B cell (primary cell): ENCODE measurements at regions not wholly inside any gene's neighbourhood (a gene's known extent, or its start where the extent isn't known, plus 50 kb on each side); places are given as distances from the start of the nearest gene placed in this dataset.

Source experiments
- ATAC-seq: fragments of 200-7000 bp; cut with Tn5 transposase; one replicate; pipeline ENCODE4 v1.10.0; 2021; ENCODE audit warnings: low read depth, mild to moderate bottlenecking, moderate number of reproducible peaks, moderate library complexity
- CTCF ChIA-PET: fragments of 350-600 bp; sonication (Branson Sonifier 250); formaldehyde crosslinking; loops from one replicate; lab custom pipeline; 2021; ENCODE audit warnings: antibody characterized with exemption, inconsistent platforms; lab: Charles Lee
- POLR2A ChIA-PET: fragments of 350-600 bp; sonication (Branson Sonifier 250); formaldehyde crosslinking; loops from one replicate; lab custom pipeline; 2021; ENCODE audit warnings: antibody characterized with exemption; lab: Charles Lee
- DNase-seq: peaks from one replicate; pipeline ENCODE4 v3.0.0; 2013
- H2AFZ ChIP-seq: 2 replicates; pipeline ENCODE4 v1.6.1; 2012; ENCODE audit warnings: mild to moderate bottlenecking, low read depth, low read length; ENCODE audit not compliant: insufficient read depth, poor library complexity, severe bottlenecking
- H3K27ac ChIP-seq, 2 donors: 1 replicate in 1 of 2; 2 replicates in 1 of 2; pipeline ENCODE4 v1.5.1; 2012 to 2013; ENCODE audit warnings: low read length in 2 of 2, mild to moderate bottlenecking in 2 of 2, moderate library complexity in 1 of 2
- H3K27me3 ChIP-seq, 4 experiments: fragments of 200-600 bp in 1 of 4; sonication (generic) in 1 of 4; replicated peaks in 1 of 4; 1 replicate in 2 of 4; 2 replicates in 2 of 4; pipeline versions ENCODE4 v1.6.1 to v1.7.0; 2013 to 2016; ENCODE audit warnings: low read length in 3 of 4, mild to moderate bottlenecking in 2 of 4, mixed read lengths in 1 of 4, moderate library complexity in 1 of 4; ENCODE audit not compliant: insufficient read depth in 4 of 4, control insufficient read depth in 3 of 4; ENCODE audit errors: control extremely low read depth in 1 of 4
- H3K36me3 ChIP-seq, 2 experiments: replicated peaks in 1 of 2; 1 replicate in 1 of 2; 2 replicates in 1 of 2; pipeline versions ENCODE4 v1.6.1 to v1.7.1; 2013; ENCODE audit warnings: low read length in 1 of 2; ENCODE audit not compliant: insufficient read depth in 2 of 2, control insufficient read depth in 1 of 2; ENCODE audit errors: control extremely low read depth in 1 of 2, extremely low read depth in 1 of 2
- H3K4me1 ChIP-seq, 2 donors: fragments of 200-600 bp in 1 of 2; sonication (generic) in 1 of 2; 1 replicate in 1 of 2; 2 replicates in 1 of 2; pipeline versions ENCODE4 v1.5.1 to v1.6.1; 2013 to 2017; ENCODE audit warnings: low read length in 2 of 2; ENCODE audit not compliant: control insufficient read depth in 2 of 2, insufficient read depth in 2 of 2
- H3K4me2 ChIP-seq: replicated peaks from 2 replicates; pipeline ENCODE3; 2012; ENCODE audit warnings: mild to moderate bottlenecking, low read depth, low read length; ENCODE audit not compliant: poor library complexity, severe bottlenecking
- H3K4me3 ChIP-seq, 5 experiments: fragments of 200-600 bp in 1 of 5; sonication (generic) in 1 of 5; 1 replicate in 3 of 5; 2 replicates in 2 of 5; pipeline versions ENCODE4 v1.5.1 to v1.7.0; 2011 to 2016; ENCODE audit warnings: low read length in 4 of 5, mild to moderate bottlenecking in 4 of 5, low read depth in 2 of 5, control low read depth in 1 of 5, moderate library complexity in 1 of 5; ENCODE audit not compliant: insufficient read depth in 1 of 5; ENCODE audit errors: control extremely low read depth in 1 of 5, extremely low read depth in 1 of 5
- H3K79me2 ChIP-seq: fragments of 200-600 bp; sonication (generic); one replicate; pipeline ENCODE4 v1.6.0; 2016; ENCODE audit warnings: low read length; ENCODE audit not compliant: control insufficient read depth, insufficient read depth
- H3K9ac ChIP-seq: fragments of 200-600 bp; sonication (generic); 2 replicates; pipeline ENCODE4 v1.6.1; 2017; ENCODE audit warnings: mild to moderate bottlenecking, low read length, moderate library complexity
- H3K9me3 ChIP-seq, 3 donors: one replicate each; pipeline versions ENCODE4 v1.6.1 to v1.7.1; 2013; ENCODE audit warnings: low read length in 2 of 3; ENCODE audit not compliant: control insufficient read depth in 2 of 3, insufficient read depth in 1 of 3; ENCODE audit errors: control extremely low read depth in 1 of 3
- H4K20me1 ChIP-seq: 2 replicates; pipeline ENCODE4 v1.6.0; 2012; ENCODE audit warnings: mild to moderate bottlenecking, low read length; ENCODE audit not compliant: insufficient read depth, control insufficient read depth, poor library complexity, severe bottlenecking
- H3K27ac Mint-ChIP-seq: one replicate; pipeline ENCODE4 v1.8.0; 2021; ENCODE audit warnings: mixed read lengths
- H3K27me3 Mint-ChIP-seq: one replicate; pipeline ENCODE4 v1.8.0; 2021; ENCODE audit warnings: mixed read lengths
- H3K4me1 Mint-ChIP-seq: one replicate; pipeline ENCODE4 v1.8.0; 2021; ENCODE audit warnings: mixed read lengths
- H3K4me3 Mint-ChIP-seq: one replicate; pipeline ENCODE4 v1.8.0; 2021; ENCODE audit warnings: mixed read lengths
- H3K9me3 Mint-ChIP-seq: one replicate; pipeline ENCODE4 v1.8.0; 2022; ENCODE audit warnings: mixed read lengths; ENCODE audit not compliant: insufficient read depth
- CTCF ChIP-seq: fragments of 200-600 bp; IDR thresholded peaks from one replicate; pipeline ENCODE4 v1.8.0; 2022; ENCODE audit warnings: antibody characterized with exemption, mild to moderate bottlenecking
- EZH2 ChIP-seq: IDR thresholded peaks from 2 replicates; pipeline ENCODE4 v1.6.1; 2012; ENCODE audit warnings: borderline replicate concordance, low read depth, mild to moderate bottlenecking, moderate library complexity, low read length; ENCODE audit not compliant: insufficient read depth, poor library complexity, severe bottlenecking
- WGBS: methylation state at CpG from one replicate; pipeline ENCODE4 v1.1.5; 2013; ENCODE audit warnings: missing lambda C conversion rate; ENCODE audit not compliant: insufficient coverage; 5-methylcytosine and 5-hydroxymethylcytosine counted together
- intact Hi-C: fragments of 100-400 bp; cut with micrococcal nuclease; formaldehyde crosslinking; loops from one replicate; pipeline ENCODE4 v1.10.0; 2022

GRCh38 chr4:19416146-19416545 is 835.6 kb upstream of the SLIT2 start:
- no peak overlapping the region for H3K4me3 ChIP-seq
- no peaks in the 10 kb centered on the region for H3K9me3 Mint-ChIP-seq
- no peaks in the 10 kb centered on the region for H3K79me2 ChIP-seq
- H3K9ac ChIP-seq, result no peak overlapping the region
- H3K4me1 ChIP-seq, result no peaks in the 10 kb centered on the region
- H3K4me2 ChIP-seq, result no peak overlapping the region
- no peak overlapping the region for H3K27ac ChIP-seq
- no peaks in the 10 kb centered on the region for H4K20me1 ChIP-seq
- intact Hi-C loops, result no loop called here
- ATAC-seq (no peak), DNase-seq (no peak)
- H3K27ac Mint-ChIP-seq, result no peak overlapping the region
- TF ChIP-seq EZH2 (no peak), CTCF (no peak)
- POLR2A ChIA-PET, result no interaction called here
- CTCF ChIA-PET, result no interaction called here
- no peak overlapping the region for H3K4me3 Mint-ChIP-seq
- no peaks in the 10 kb centered on the region for H3K4me1 Mint-ChIP-seq
- no peaks in the 10 kb centered on the region for H3K36me3 ChIP-seq
- no peaks in the 10 kb centered on the region for H3K27me3 Mint-ChIP-seq
- H2AFZ ChIP-seq, result no peak overlapping the region
- no peaks in the 10 kb centered on the region for H3K27me3 ChIP-seq
- H3K9me3 ChIP-seq, result no peaks in the 10 kb centered on the region

DNA sequence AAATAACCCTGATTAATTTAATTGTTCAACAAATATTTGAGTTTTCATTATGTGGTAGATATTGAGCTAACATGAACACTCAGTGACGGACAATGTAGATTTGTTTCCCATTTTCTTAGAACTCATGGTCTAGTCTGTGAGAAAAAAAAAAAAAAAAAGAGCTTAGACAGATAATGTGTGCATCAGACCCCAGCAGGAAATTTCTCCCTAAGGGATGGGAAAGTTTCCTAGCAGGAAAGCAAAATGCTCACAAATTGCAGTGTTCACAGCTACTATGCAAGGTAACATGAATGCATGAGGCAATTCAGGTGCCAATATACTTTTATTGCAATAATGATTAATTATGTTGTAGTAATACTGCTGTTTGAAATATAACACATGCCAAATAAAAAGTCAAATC is 843.2 kb upstream of the SLIT2 start:
- no peaks in the 10 kb centered on the region for H3K9me3 ChIP-seq
- H3K4me2 ChIP-seq, result no peak overlapping the region
- DNase-seq (no peak), ATAC-seq (no peak)
- CTCF ChIA-PET, result no interaction called here
- no peak overlapping the region for H2AFZ ChIP-seq
- H3K4me3 ChIP-seq, result no peak overlapping the region
- H3K9me3 Mint-ChIP-seq, result no peaks in the 10 kb centered on the region
- no peak overlapping the region for H3K27ac ChIP-seq
- no peak overlapping the region for H3K27ac Mint-ChIP-seq
- no peaks in the 10 kb centered on the region for H3K79me2 ChIP-seq
- intact Hi-C loops, result no loop called here
- H4K20me1 ChIP-seq, result no peaks in the 10 kb centered on the region
- WGBS, result no CpG with 5 or more reads among the region's 1 CpG
- no peaks in the 10 kb centered on the region for H3K27me3 Mint-ChIP-seq
- H3K4me1 Mint-ChIP-seq, result no peaks in the 10 kb centered on the region
- no peak overlapping the region for H3K4me3 Mint-ChIP-seq
- no peak overlapping the region for H3K9ac ChIP-seq
- H3K4me1 ChIP-seq, result no peaks in the 10 kb centered on the region
- TF ChIP-seq CTCF, result no peak
- no peak for TF ChIP-seq EZH2
- no peaks in the 10 kb centered on the region for H3K36me3 ChIP-seq
- no peaks in the 10 kb centered on the region for H3K27me3 ChIP-seq
- POLR2A ChIA-PET, result no interaction called here
